ENCODE measurements at regions not wholly inside any gene's neighbourhood (a gene's known extent, or its start where the extent isn't known, plus 50 kb on each side); places are given as distances from the start of the nearest gene placed in this dataset.
"Not testable (repeated sequence)": the region's sequence is repeated elsewhere in the genome, so short reads cannot be mapped to it uniquely, and the experiment has no call there.

- no peak overlapping the region for H3K4me3 ChIP-seq (ENCODE audit: low read depth in 1 of 3, low read length in 3 of 3)
- DNase-seq (ENCODE audit: low spot score) = no peak
- no peaks in the 10 kb centered on the region for H3K4me1 ChIP-seq (ENCODE audit: control insufficient read depth in 4 of 4, insufficient read depth in 4 of 4, low read length in 3 of 4)
- H3K36me3 ChIP-seq (ENCODE audit: control insufficient read depth in 4 of 4, insufficient read depth in 3 of 4, low read depth in 1 of 4, low read length in 3 of 4) = no peaks in the 10 kb centered on the region
- H3K9ac ChIP-seq (ENCODE audit: low read depth in 1 of 2, low read length in 2 of 2) = no peak overlapping the region
- H3K27me3 ChIP-seq (ENCODE audit: control insufficient read depth in 4 of 4, insufficient read depth in 4 of 4, low read length in 3 of 4) = no peaks in the 10 kb centered on the region
- 71% methylated on average over 3 of the region's 3 CpGs for WGBS
- no peak for TF ChIP-seq RAD21 (IDR thresholded peaks at IDR 0.05)
- TF ChIP-seq ZBTB33 (IDR thresholded peaks at IDR 0.05) = no peak
- TF ChIP-seq EGR1 (IDR thresholded peaks at IDR 0.05; ENCODE audit: low read depth in 2 of 2) = no peak
- TF ChIP-seq TAF1 (conservative IDR thresholded peaks at IDR 0.05) = no peak
- no peak for TF ChIP-seq HNF4G (IDR thresholded peaks at IDR 0.05)
- no peak for TF ChIP-seq ATF3 (IDR thresholded peaks at IDR 0.05)
- no peak for TF ChIP-seq HNF4A (conservative IDR thresholded peaks at IDR 0.05)
- TF ChIP-seq JUND (IDR thresholded peaks at IDR 0.05) = no peak
- TF ChIP-seq FOXA1 (IDR thresholded peaks at IDR 0.05) = no peak
- TF ChIP-seq NR2F2 (IDR thresholded peaks at IDR 0.05) = no peak
- no peak for TF ChIP-seq GABPA (IDR thresholded peaks at IDR 0.05 in 1 of 2, conservative IDR thresholded peaks at IDR 0.05 in 1 of 2)
- TF ChIP-seq FOXA2 (IDR thresholded peaks at IDR 0.05) = no peak
- no peak for TF ChIP-seq MAX (IDR thresholded peaks at IDR 0.05)
- TF ChIP-seq SP1 (IDR thresholded peaks at IDR 0.05) = no peak
- no peak for TF ChIP-seq RXRA (IDR thresholded peaks at IDR 0.05)
- no peak for TF ChIP-seq YY1 (IDR thresholded peaks at IDR 0.05)
- H3K9me3 ChIP-seq (ENCODE audit: control insufficient read depth in 4 of 4, low read length in 3 of 4) = no peaks in the 10 kb centered on the region
- H3K27ac ChIP-seq (ENCODE audit: low read depth in 1 of 2, low read length in 2 of 2) = no peak overlapping the region
Measured at GRCh38 chr14:87241018-87241768, 751.8 kb downstream of the GALC start.

DNA sequence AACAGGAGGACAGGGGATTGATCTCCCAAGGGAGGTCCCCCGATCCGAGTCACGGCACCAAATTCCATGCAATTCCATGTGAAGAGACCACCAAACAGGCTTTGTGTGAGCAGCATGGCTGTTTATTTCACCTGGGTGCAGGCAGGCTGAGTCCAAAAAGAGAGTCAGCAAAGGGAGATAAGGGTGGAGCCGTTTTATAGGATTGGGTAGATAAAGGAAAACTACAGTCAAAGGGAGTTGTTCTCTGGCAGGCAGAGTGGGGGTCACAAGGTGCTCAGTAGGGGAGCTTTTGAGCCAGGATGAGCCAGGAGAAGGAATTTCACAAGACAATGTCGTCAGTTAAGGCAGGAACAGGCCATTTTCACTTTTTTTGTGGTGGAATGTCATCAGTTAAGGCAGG, 752.7 kb downstream of the GALC start:
- not testable (repeated sequence) for DNase-seq (ENCODE audit: low spot score); H3K4me3 ChIP-seq (ENCODE audit: low read depth in 1 of 3, low read length in 3 of 3); H3K9ac ChIP-seq (ENCODE audit: low read depth in 1 of 2, low read length in 2 of 2); H3K36me3 ChIP-seq (ENCODE audit: control insufficient read depth in 4 of 4, insufficient read depth in 3 of 4, low read depth in 1 of 4, low read length in 3 of 4); H3K4me1 ChIP-seq (ENCODE audit: control insufficient read depth in 4 of 4, insufficient read depth in 4 of 4, low read length in 3 of 4); H3K9me3 ChIP-seq (ENCODE audit: control insufficient read depth in 4 of 4, low read length in 3 of 4); H3K27ac ChIP-seq (ENCODE audit: low read depth in 1 of 2, low read length in 2 of 2); H3K27me3 ChIP-seq (ENCODE audit: control insufficient read depth in 4 of 4, insufficient read depth in 4 of 4, low read length in 3 of 4)
- 19% methylated on average over 5 of the region's 5 CpGs for WGBS

- peaks cover 0 to 7% (median 0%) of the 10 kb centered on the region in 4 donors for H3K9me3 ChIP-seq (ENCODE audit: control insufficient read depth in 4 of 4, low read length in 3 of 4)
- H3K9ac ChIP-seq (ENCODE audit: low read depth in 1 of 2, low read length in 2 of 2) = no peak overlapping the region
- no peaks in the 10 kb centered on the region for H3K27me3 ChIP-seq (ENCODE audit: control insufficient read depth in 4 of 4, insufficient read depth in 4 of 4, low read length in 3 of 4)
- no peak for DNase-seq (ENCODE audit: low spot score)
- H3K36me3 ChIP-seq (ENCODE audit: control insufficient read depth in 4 of 4, insufficient read depth in 3 of 4, low read depth in 1 of 4, low read length in 3 of 4) = no peaks in the 10 kb centered on the region
- H3K4me3 ChIP-seq (ENCODE audit: low read depth in 1 of 3, low read length in 3 of 3) = no peak overlapping the region
- no peak overlapping the region for H3K27ac ChIP-seq (ENCODE audit: low read depth in 1 of 2, low read length in 2 of 2)
- H3K4me1 ChIP-seq (ENCODE audit: control insufficient read depth in 4 of 4, insufficient read depth in 4 of 4, low read length in 3 of 4) = no peaks in the 10 kb centered on the region
- WGBS = 57% methylated on average over 4 of the region's 4 CpGs
- TF ChIP-seq, protein P1, sequence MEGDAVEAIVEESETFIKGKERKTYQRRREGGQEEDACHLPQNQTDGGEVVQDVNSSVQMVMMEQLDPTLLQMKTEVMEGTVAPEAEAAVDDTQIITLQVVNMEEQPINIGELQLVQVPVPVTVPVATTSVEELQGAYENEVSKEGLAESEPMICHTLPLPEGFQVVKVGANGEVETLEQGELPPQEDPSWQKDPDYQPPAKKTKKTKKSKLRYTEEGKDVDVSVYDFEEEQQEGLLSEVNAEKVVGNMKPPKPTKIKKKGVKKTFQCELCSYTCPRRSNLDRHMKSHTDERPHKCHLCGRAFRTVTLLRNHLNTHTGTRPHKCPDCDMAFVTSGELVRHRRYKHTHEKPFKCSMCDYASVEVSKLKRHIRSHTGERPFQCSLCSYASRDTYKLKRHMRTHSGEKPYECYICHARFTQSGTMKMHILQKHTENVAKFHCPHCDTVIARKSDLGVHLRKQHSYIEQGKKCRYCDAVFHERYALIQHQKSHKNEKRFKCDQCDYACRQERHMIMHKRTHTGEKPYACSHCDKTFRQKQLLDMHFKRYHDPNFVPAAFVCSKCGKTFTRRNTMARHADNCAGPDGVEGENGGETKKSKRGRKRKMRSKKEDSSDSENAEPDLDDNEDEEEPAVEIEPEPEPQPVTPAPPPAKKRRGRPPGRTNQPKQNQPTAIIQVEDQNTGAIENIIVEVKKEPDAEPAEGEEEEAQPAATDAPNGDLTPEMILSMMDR (IDR thresholded peaks at IDR 0.05; ENCODE audit: low read depth, low read length, missing input control) = no peak
- TF ChIP-seq ATF3 (IDR thresholded peaks at IDR 0.05) (no peak), RXRA (IDR thresholded peaks at IDR 0.05) (no peak), JUND (IDR thresholded peaks at IDR 0.05) (no peak), MAX (IDR thresholded peaks at IDR 0.05) (no peak), EGR1 (IDR thresholded peaks at IDR 0.05; ENCODE audit: low read depth in 2 of 2) (no peak), SP1 (IDR thresholded peaks at IDR 0.05) (no peak), TAF1 (conservative IDR thresholded peaks at IDR 0.05) (no peak)
Measured at GRCh38 chr14:87233806-87234384, 759.1 kb downstream of the GALC start.
